Nephron (organoid): ENCODE measurements at regions not wholly inside any gene's neighbourhood (a gene's known extent, or its start where the extent isn't known, plus 50 kb on each side); places are given as distances from the start of the nearest gene placed in this dataset.
"Not testable (repeated sequence)": the region's sequence is repeated elsewhere in the genome, so short reads cannot be mapped to it uniquely, and the experiment has no call there.

ENCODE experiments used
- H3K27ac Mint-ChIP-seq, 3 experiments: 2 replicates each; pipeline ENCODE4 v1.8.0; 2020; ENCODE audit warnings: mixed read lengths in 3 of 3, mild to moderate bottlenecking in 2 of 3, moderate library complexity in 1 of 3
- H3K27me3 Mint-ChIP-seq: 2 replicates; pipeline ENCODE4 v1.8.0; 2021; ENCODE audit warnings: low read depth, mild to moderate bottlenecking, moderate library complexity, mixed read lengths
- H3K36me3 Mint-ChIP-seq: 2 replicates; pipeline ENCODE4 v1.8.0; 2020; ENCODE audit warnings: low read depth, mixed read lengths
- H3K4me1 Mint-ChIP-seq: 2 replicates; pipeline ENCODE4 v1.8.0; 2020; ENCODE audit warnings: mixed read lengths
- H3K4me3 Mint-ChIP-seq, 3 experiments: 2 replicates each; pipeline ENCODE4 v1.8.0; 2020; ENCODE audit warnings: mild to moderate bottlenecking in 3 of 3, mixed read lengths in 3 of 3, moderate library complexity in 2 of 3
- H3K9me3 Mint-ChIP-seq: 2 replicates; pipeline ENCODE4 v1.8.0; 2020; ENCODE audit warnings: mixed read lengths
- TF ChIP-seq, protein P1 (sequence below), 3 experiments: fragments of 200-600 bp; sonication (generic); IDR thresholded peaks; one replicate each; pipeline ENCODE4 v1.5.0; 2021; ENCODE audit warnings: antibody characterized with exemption in 3 of 3; ENCODE audit not compliant: unreplicated experiment in 3 of 3

DNA sequence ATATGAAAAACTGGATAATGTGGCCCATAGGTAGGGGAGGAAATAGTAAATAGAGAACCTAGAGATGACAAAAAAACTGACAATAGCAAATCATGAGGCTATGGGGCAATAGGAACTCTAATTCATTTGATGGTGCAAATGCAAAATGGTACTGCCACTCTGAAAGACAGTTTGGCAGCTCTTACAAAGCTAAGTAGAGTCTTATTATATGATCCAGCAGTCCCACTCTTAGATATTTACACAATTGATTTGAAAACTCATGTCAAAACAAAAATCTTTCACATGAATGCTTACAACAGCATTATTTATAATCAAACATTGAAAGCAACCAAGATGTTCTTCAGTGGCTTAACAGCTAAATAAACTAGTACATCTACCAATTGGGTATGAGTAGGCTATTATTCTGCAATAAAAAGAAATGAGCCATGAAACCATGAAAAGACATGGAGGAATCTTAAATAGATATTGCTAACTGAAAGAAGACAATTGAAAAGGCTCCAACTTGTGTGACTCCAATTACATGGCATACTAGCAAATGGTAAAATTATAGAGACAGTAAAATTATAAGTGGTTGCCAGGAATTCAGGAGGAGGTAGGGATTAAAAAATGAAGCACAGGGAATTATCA is 321.8 kb upstream of the STAC start:
- Mint-ChIP-seq H3K9me3 (peaks cover 10% of the 10 kb centered on the region), H3K4me3 (no peak overlapping the region), H3K27me3 (no peaks in the 10 kb centered on the region), H3K36me3 (no peaks in the 10 kb centered on the region), H3K27ac (no peak overlapping the region), H3K4me1 (no peaks in the 10 kb centered on the region)
- TF ChIP-seq, protein P1, sequence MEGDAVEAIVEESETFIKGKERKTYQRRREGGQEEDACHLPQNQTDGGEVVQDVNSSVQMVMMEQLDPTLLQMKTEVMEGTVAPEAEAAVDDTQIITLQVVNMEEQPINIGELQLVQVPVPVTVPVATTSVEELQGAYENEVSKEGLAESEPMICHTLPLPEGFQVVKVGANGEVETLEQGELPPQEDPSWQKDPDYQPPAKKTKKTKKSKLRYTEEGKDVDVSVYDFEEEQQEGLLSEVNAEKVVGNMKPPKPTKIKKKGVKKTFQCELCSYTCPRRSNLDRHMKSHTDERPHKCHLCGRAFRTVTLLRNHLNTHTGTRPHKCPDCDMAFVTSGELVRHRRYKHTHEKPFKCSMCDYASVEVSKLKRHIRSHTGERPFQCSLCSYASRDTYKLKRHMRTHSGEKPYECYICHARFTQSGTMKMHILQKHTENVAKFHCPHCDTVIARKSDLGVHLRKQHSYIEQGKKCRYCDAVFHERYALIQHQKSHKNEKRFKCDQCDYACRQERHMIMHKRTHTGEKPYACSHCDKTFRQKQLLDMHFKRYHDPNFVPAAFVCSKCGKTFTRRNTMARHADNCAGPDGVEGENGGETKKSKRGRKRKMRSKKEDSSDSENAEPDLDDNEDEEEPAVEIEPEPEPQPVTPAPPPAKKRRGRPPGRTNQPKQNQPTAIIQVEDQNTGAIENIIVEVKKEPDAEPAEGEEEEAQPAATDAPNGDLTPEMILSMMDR (IDR thresholded peaks at IDR 0.05; ENCODE audit: unreplicated experiment in 3 of 3): no peak

- H3K4me3 Mint-ChIP-seq: no peak overlapping the region
These were observed 319.4 kb upstream of the STAC start for GRCh38 chr3:36060950-36061349.

DNA sequence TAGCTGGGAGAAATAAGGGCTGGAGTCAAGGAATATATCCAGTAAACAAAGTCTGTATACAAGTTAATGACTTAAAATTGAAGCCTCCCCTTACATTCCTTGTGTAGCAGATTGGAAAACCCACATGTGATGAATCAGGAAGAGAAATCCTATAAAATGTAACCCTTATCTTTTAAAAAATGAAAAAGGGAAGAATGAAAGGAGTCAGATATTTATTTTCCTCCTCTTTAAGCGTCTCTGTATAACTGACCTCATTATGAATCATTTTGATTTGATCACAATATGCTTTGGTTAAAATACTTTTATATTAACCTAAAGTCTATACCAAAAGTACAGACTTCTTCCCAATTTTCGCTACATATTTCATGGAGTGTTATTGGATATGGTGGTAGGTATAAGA is 316.3 kb upstream of the STAC start:
- Mint-ChIP-seq H3K9me3 (no peaks in the 10 kb centered on the region), H3K36me3 (no peaks in the 10 kb centered on the region), H3K4me1 (no peaks in the 10 kb centered on the region), H3K4me3 (no peak overlapping the region), H3K27ac (no peak overlapping the region), H3K27me3 (no peaks in the 10 kb centered on the region)
- TF ChIP-seq, protein P1 (IDR thresholded peaks at IDR 0.05; ENCODE audit: unreplicated experiment in 3 of 3): no peak

More at GRCh38 chr3:36060950-36061349, 319.4 kb upstream of the STAC start:
- Mint-ChIP-seq H3K36me3 (no peaks in the 10 kb centered on the region), H3K9me3 (no peaks in the 10 kb centered on the region), H3K4me1 (no peaks in the 10 kb centered on the region), H3K27me3 (no peaks in the 10 kb centered on the region), H3K27ac (no peak overlapping the region)
- TF ChIP-seq, protein P1 (IDR thresholded peaks at IDR 0.05; ENCODE audit: unreplicated experiment in 3 of 3): no peak

DNA sequence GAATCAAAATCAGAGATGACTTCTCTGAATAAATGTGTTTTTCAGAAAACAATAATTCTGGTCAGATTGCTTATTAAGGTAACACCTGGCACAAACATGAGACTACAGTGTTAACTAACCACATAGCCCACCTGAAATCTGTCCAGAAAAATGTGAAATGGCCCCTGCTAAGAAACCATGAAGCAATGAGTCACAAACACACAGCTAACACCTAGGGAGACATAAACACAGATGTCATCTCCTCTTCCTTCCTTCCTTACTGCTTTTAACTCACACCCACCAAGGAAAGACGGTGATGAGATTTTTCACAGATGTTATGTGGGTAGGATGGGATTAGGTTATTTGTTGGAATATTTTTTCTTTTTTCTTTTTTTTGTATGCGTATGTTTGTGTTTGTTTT is 315.0 kb upstream of the STAC start:
- no peaks in the 10 kb centered on the region for H3K9me3 Mint-ChIP-seq
- no peaks in the 10 kb centered on the region for H3K4me1 Mint-ChIP-seq
- H3K36me3 Mint-ChIP-seq: no peaks in the 10 kb centered on the region
- H3K27me3 Mint-ChIP-seq: no peaks in the 10 kb centered on the region
- TF ChIP-seq, protein P1 (IDR thresholded peaks at IDR 0.05; ENCODE audit: unreplicated experiment in 3 of 3): no peak
- no peak overlapping the region for H3K27ac Mint-ChIP-seq
- H3K4me3 Mint-ChIP-seq: no peak overlapping the region

DNA sequence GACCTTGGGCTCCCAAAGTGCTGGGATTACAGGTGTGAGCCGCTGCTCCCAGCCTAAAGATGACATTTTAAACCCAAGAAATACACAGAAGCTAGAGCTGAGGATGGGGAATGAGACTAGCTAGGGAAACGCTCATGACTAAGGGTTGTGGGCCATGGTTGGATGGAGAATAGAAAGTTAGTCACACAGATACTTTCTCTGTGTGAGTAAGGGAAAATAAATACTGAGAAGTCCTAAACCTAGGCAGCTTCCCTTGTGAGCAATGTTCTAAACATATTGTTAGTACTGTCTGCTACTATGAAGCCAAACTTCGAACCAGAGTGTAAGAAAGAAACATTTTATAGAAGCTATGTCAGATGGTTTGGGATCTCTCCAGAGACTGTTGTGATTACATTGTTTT is 304.8 kb upstream of the STAC start:
- no peaks in the 10 kb centered on the region for H3K36me3 Mint-ChIP-seq
- no peak overlapping the region for H3K4me3 Mint-ChIP-seq
- H3K27me3 Mint-ChIP-seq: no peaks in the 10 kb centered on the region
- TF ChIP-seq, protein P1 (IDR thresholded peaks at IDR 0.05; ENCODE audit: unreplicated experiment in 3 of 3): no peak
- H3K9me3 Mint-ChIP-seq: peaks cover 4% of the 10 kb centered on the region
- H3K4me1 Mint-ChIP-seq: no peaks in the 10 kb centered on the region
- H3K27ac Mint-ChIP-seq: no peak overlapping the region

- no peak overlapping the region for H3K27ac Mint-ChIP-seq
- peaks cover 8% of the 10 kb centered on the region for H3K9me3 Mint-ChIP-seq
- no peak overlapping the region for H3K4me3 Mint-ChIP-seq
- TF ChIP-seq, protein P1 (IDR thresholded peaks at IDR 0.05; ENCODE audit: unreplicated experiment in 3 of 3): no peak
- H3K36me3 Mint-ChIP-seq: no peaks in the 10 kb centered on the region
- no peaks in the 10 kb centered on the region for H3K4me1 Mint-ChIP-seq
- H3K27me3 Mint-ChIP-seq: no peaks in the 10 kb centered on the region
These were observed 303.0 kb upstream of the STAC start for GRCh38 chr3:36077320-36077719.

DNA sequence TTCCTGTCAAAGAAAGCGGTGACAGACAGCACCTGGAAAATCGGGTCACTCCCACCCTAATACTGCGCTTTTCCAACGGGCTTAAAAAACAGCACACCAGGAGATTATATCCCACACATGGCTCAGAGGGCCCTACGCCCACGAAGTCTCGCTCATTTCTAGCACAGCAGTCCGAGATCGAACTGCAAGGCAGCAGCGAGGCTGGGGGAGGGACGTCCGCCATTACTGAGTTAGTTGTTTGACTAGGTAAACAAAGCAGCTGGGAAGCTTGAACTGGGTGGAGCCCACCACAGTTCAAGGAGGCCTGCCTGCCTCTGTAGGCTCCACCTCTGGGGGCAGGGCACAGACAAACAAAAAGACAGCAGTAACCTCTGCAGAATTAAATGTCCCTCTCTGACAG is 297.3 kb upstream of the STAC start:
- not testable (repeated sequence) for H3K36me3 Mint-ChIP-seq, H3K4me3 Mint-ChIP-seq, H3K27me3 Mint-ChIP-seq

More for the DNA sequence above, 297.3 kb upstream of the STAC start:
- H3K9me3 Mint-ChIP-seq: peaks cover 17% of the 10 kb centered on the region
- not testable (repeated sequence) for H3K27ac Mint-ChIP-seq, H3K4me1 Mint-ChIP-seq
